AG04450 (cell line): ENCODE measurements at regions not wholly inside any gene's neighbourhood (a gene's known extent, or its start where the extent isn't known, plus 50 kb on each side); places are given as distances from the start of the nearest gene placed in this dataset.

Experiments used
- CTCF ChIA-PET: fragments of 300-600, 350-600 bp; formaldehyde crosslinking; extraction: SDS; loops from one replicate; lab custom pipeline; 2022; ENCODE audit warnings: antibody characterized with exemption, inconsistent platforms; lab: Charles Lee
- POLR2A ChIA-PET: fragments of 350-600 bp; formaldehyde crosslinking; extraction: SDS; loops from one replicate; lab custom pipeline; 2021; ENCODE audit warnings: antibody characterized with exemption, inconsistent platforms; lab: Yijun Ruan, JAX
- DNase-seq: peaks from one replicate; pipeline ENCODE4 v3.0.0-alpha.2; 2011; ENCODE audit warnings: low read depth, low spot score
- H3K27ac ChIP-seq: one replicate; pipeline ENCODE4 v1.5.1; 2012; ENCODE audit warnings: low read depth, low read length, control low read depth
- H3K27me3 ChIP-seq: one replicate; pipeline ENCODE4 v1.6.0; 2012; ENCODE audit warnings: low read length; ENCODE audit not compliant: control insufficient read depth, insufficient read depth
- H3K4me3 ChIP-seq: 2 replicates; pipeline ENCODE4 v1.5.1; 2011; ENCODE audit warnings: mild to moderate bottlenecking, low read depth, low read length, control low read depth
- H3K9me3 ChIP-seq: 2 replicates; pipeline ENCODE4 v1.5.1; 2012; ENCODE audit warnings: low read length; ENCODE audit not compliant: control insufficient read depth, insufficient read depth
- TF ChIP-seq, protein P1 (sequence below): IDR thresholded peaks from 2 replicates; pipeline ENCODE4 v1.5.1; 2011; ENCODE audit warnings: low read depth, low read length, control low read depth, inconsistent platforms

DNA sequence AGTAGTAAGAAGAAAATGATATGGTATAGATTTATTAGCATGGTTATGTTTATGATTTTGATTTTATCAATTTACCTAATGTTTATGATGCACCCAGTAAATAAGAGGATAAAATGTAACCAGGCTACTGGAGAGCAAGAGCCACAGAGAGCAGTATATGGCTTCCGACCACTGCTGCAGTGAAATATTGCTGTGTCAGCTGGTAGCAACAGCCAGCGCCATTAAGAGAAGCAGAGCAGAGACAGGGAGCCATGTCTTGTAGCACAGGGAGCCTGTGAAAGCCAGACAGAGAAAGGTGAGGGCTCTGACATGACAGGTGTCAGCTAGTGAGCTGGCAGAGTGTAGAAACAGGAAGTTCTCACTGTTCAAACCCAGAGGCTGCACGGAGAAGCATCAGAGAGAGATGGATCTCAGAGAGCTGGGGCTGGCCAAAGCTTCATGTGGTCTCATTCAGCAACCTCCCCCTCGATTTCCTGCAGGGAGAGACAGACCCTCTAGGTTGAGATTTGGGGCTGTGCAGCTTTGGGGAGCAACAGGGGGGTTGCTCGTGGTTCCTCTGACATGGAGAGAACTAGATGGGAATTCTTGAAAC is 202.1 kb downstream of the MED10 start:
- ChIA-PET CTCF (no interaction called here), POLR2A (no interaction called here)
- peaks cover 28% of the 10 kb centered on the region for H3K9me3 ChIP-seq
- DNase-seq: no peak
- TF ChIP-seq, protein P1, sequence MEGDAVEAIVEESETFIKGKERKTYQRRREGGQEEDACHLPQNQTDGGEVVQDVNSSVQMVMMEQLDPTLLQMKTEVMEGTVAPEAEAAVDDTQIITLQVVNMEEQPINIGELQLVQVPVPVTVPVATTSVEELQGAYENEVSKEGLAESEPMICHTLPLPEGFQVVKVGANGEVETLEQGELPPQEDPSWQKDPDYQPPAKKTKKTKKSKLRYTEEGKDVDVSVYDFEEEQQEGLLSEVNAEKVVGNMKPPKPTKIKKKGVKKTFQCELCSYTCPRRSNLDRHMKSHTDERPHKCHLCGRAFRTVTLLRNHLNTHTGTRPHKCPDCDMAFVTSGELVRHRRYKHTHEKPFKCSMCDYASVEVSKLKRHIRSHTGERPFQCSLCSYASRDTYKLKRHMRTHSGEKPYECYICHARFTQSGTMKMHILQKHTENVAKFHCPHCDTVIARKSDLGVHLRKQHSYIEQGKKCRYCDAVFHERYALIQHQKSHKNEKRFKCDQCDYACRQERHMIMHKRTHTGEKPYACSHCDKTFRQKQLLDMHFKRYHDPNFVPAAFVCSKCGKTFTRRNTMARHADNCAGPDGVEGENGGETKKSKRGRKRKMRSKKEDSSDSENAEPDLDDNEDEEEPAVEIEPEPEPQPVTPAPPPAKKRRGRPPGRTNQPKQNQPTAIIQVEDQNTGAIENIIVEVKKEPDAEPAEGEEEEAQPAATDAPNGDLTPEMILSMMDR: no peak
- H3K27ac ChIP-seq: no peak overlapping the region
- H3K4me3 ChIP-seq: no peak overlapping the region
- no peaks in the 10 kb centered on the region for H3K27me3 ChIP-seq

DNA sequence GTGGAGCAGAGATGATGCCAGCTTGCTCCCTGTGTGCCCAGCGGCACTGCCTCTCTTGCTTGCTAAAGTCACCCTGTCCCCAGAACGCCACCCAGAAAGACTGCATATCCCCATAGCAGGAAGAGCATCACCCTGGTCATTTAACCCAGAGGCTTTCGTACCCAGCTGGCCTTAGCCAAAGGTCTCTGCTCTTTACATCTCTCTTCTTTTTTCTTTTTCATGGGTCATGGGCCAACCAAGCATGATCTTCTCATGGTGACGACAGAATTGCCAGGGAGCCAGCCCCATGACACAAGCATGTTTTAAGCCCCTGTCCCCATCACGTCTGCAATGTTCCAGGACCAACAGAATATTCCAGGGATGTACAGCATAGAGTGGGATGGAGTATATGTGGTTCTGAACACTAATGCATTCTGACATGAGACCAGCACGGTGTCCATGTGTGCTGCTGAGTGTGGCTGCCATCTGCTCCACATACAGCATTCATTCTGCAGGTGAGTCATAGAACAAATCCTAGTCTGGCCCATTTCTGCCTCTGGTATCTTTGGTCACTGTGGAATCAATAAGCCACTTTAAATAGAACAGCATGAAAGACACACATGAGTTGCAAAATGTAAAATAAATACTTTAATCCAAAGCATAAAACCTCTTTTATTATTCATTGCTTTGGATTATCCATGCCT is 203.0 kb downstream of the MED10 start:
- Histone ChIP-seq H3K27me3 (no peaks in the 10 kb centered on the region), H3K9me3 (peaks cover 20% of the 10 kb centered on the region), H3K4me3 (no peak overlapping the region), H3K27ac (no peak overlapping the region)
- DNase-seq: no peak
- ChIA-PET CTCF (no interaction called here), POLR2A (no interaction called here)
- TF ChIP-seq, protein P1: no peak

DNA sequence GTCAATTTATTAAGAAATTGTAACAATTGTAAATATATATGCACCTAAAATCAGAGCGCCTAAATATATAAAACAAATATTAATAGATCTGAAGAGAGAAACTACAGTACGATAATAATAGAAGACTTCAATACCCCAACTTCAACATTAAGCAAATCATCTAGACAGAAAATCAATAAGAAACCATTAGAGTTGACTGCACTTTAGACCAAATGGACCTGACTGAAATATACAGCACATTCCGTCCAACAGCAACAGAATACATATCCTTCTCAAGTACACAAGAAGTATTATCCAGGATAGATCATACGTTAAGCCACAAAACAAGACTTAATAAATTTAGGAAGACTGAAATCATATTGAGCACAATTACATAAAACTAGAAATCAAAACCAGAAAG is 208.7 kb downstream of the MED10 start:
- ChIA-PET CTCF (no interaction called here), POLR2A (no interaction called here)
- DNase-seq: no peak
- H3K4me3 ChIP-seq: no peak overlapping the region
- H3K27me3 ChIP-seq: no peaks in the 10 kb centered on the region
- TF ChIP-seq, protein P1: no peak
- H3K27ac ChIP-seq: no peak overlapping the region
- peaks cover 6% of the 10 kb centered on the region; the same call in 1 of the 2 replicates for H3K9me3 ChIP-seq

DNA sequence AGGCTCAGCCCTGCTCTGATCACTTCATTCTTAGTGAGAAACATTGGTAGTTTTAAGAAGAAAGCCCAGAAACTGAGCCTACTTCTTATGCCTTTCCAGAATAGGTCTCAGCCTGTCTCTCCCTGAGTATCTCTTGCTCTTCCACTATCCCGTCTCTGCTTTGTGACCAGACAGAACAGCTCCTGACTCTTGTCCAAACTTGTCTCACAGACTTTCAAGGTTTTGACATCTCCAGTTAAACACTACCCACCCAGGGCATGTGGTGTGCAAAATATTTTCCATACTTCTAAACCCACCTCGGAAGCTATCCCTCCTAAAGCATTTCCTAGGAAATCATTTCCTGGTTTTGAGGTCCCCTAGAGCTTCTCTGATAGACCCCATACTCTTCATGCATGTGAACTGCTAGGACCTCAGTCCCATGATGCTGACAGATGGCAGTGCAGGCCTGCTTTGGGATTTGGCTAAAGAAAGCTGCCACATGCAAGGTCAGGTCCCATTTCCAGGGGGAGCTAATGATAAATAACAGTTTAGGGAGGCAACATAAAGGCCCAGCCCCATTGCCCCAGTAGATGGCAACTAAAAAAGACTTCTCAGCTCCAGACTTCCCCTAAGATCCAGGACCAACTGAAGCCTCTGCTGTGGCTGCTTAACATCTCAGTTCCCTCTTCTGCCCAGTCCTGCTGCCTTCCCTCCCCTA is 211.5 kb downstream of the MED10 start:
- no peak for DNase-seq
- Histone ChIP-seq H3K27me3 (no peaks in the 10 kb centered on the region), H3K4me3 (no peak overlapping the region), H3K27ac (no peak overlapping the region), H3K9me3 (peaks cover 15% of the 10 kb centered on the region)
- ChIA-PET CTCF (no interaction called here), POLR2A (no interaction called here)
- TF ChIP-seq, protein P1: no peak

DNA sequence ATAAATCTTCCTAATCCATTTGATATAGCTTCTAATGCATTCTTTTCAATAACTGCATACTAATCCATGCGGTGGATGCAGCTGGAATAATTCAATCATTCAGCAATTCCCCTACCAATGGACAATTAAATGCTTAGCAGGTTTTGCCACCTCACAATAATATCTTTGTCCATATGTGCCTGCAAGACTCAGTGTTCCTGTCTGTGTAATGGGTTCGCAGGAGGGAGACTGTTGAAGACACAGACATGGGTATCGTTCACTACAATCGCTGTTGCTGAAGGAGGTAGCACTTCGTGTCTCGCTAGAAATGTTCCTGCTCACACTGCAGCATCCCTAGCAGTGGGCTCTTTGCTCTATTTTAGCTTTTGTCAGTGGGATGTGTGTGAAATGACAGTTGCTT is 214.4 kb downstream of the MED10 start:
- Histone ChIP-seq H3K27me3 (no peaks in the 10 kb centered on the region), H3K4me3 (no peak overlapping the region), H3K27ac (no peak overlapping the region), H3K9me3 (peaks cover 26% of the 10 kb centered on the region)
- TF ChIP-seq, protein P1: no peak
- ChIA-PET CTCF (no interaction called here), POLR2A (no interaction called here)
- DNase-seq: no peak
